RKO (cell line): ENCODE measurements at regions not wholly inside any gene's neighbourhood (a gene's known extent, or its start where the extent isn't known, plus 50 kb on each side); places are given as distances from the start of the nearest gene placed in this dataset.

Experiments
- DNase-seq: peaks from one replicate; pipeline ENCODE4 v3.0.0-alpha.2; 2016; ENCODE audit warnings: low spot score

GRCh38 chr18:47547539-47548202 lies 296.2 kb upstream of the SKOR2 start:
- no peak for DNase-seq

- DNase-seq = no peak
Measured at GRCh38 chr18:47545613-47546012, 294.2 kb upstream of the SKOR2 start.

- DNase-seq = no peak
Measured at GRCh38 chr18:47543080-47543479, 291.6 kb upstream of the SKOR2 start.

- no peak for DNase-seq
Measured at GRCh38 chr18:47542551-47542950, 291.1 kb upstream of the SKOR2 start.

GRCh38 chr18:47531717-47532116 lies 280.3 kb upstream of the SKOR2 start:
- no peak for DNase-seq

- no peak for DNase-seq
Measured at GRCh38 chr18:47530695-47531094, 279.2 kb upstream of the SKOR2 start.

- no peak for DNase-seq
Measured at GRCh38 chr18:47528343-47528742, 276.9 kb upstream of the SKOR2 start.

GRCh38 chr18:47526147-47526546 lies 274.7 kb upstream of the SKOR2 start:
- DNase-seq = no peak

GRCh38 chr18:47522359-47522758 lies 270.9 kb upstream of the SKOR2 start:
- DNase-seq = no peak

GRCh38 chr18:47520263-47520662 lies 268.8 kb upstream of the SKOR2 start:
- DNase-seq = no peak

GRCh38 chr18:47519706-47520105 lies 268.2 kb upstream of the SKOR2 start:
- DNase-seq = no peak

- DNase-seq = no peak
Measured at GRCh38 chr18:47519277-47519676, 267.8 kb upstream of the SKOR2 start.

- DNase-seq = no peak
Measured at GRCh38 chr18:47513614-47514013, 262.2 kb upstream of the SKOR2 start.

- DNase-seq = no peak
Measured at GRCh38 chr18:47512726-47513435, 261.4 kb upstream of the SKOR2 start.

GRCh38 chr18:47512056-47512455 lies 260.6 kb upstream of the SKOR2 start:
- no peak for DNase-seq

- no peak for DNase-seq
Measured at GRCh38 chr18:47510831-47511230, 259.4 kb upstream of the SKOR2 start.

- no peak for DNase-seq
Measured at GRCh38 chr18:47507651-47508050, 256.2 kb upstream of the SKOR2 start.

- DNase-seq = no peak
Measured at GRCh38 chr18:47506897-47507296, 255.4 kb upstream of the SKOR2 start.

- no peak for DNase-seq
Measured at GRCh38 chr18:47501946-47502345, 250.5 kb upstream of the SKOR2 start.

- DNase-seq = no peak
Measured at GRCh38 chr18:47500930-47501329, 249.5 kb upstream of the SKOR2 start.

- DNase-seq = peak; percentile 22
Measured at GRCh38 chr18:47492691-47493090, 241.2 kb upstream of the SKOR2 start.

- DNase-seq = peak; percentile 62
Measured at GRCh38 chr18:47490882-47491281, 239.4 kb upstream of the SKOR2 start.

- no peak for DNase-seq
Measured at GRCh38 chr18:47485221-47485797, 233.8 kb upstream of the SKOR2 start.

- no peak for DNase-seq
Measured at GRCh38 chr18:47484068-47484467, 232.6 kb upstream of the SKOR2 start.
